H9 (cell line): ENCODE measurements at regions not wholly inside any gene's neighbourhood (a gene's known extent, or its start where the extent isn't known, plus 50 kb on each side); places are given as distances from the start of the nearest gene placed in this dataset.

Experiments
- DNase-seq: peaks from one replicate; pipeline ENCODE4 v3.0.0-alpha.2; 2017
- H2AFZ ChIP-seq: one replicate; pipeline ENCODE4 v1.6.1; 2013; ENCODE audit warnings: mild to moderate bottlenecking, low read length, control low read depth, moderate library complexity
- H2AK5ac ChIP-seq: 2 replicates; pipeline ENCODE4 v1.6.1; 2013; ENCODE audit warnings: low read length, control low read depth, mixed read lengths; ENCODE audit not compliant: insufficient read length
- H2BK120ac ChIP-seq: one replicate; pipeline ENCODE4 v1.6.1; 2013; ENCODE audit warnings: low read depth, mild to moderate bottlenecking, low read length, control low read depth, inconsistent platforms; ENCODE audit not compliant: poor library complexity, severe bottlenecking
- H2BK12ac ChIP-seq: 2 replicates; pipeline ENCODE4 v1.6.1; 2013; ENCODE audit warnings: low read length, control low read depth, mixed read lengths, low read depth; ENCODE audit not compliant: insufficient read length
- H2BK15ac ChIP-seq: 2 replicates; pipeline ENCODE4 v1.6.1; 2013; ENCODE audit warnings: low read depth, low read length, control low read depth
- H2BK20ac ChIP-seq: one replicate; pipeline ENCODE4 v1.6.1; 2013; ENCODE audit warnings: low read depth, mild to moderate bottlenecking, low read length, control low read depth, inconsistent platforms; ENCODE audit not compliant: poor library complexity, severe bottlenecking
- H2BK5ac ChIP-seq: 2 replicates; pipeline ENCODE4 v1.6.1; 2013; ENCODE audit warnings: low read length, control low read depth, mixed read lengths; ENCODE audit not compliant: insufficient read length
- H3K14ac ChIP-seq: 2 replicates; pipeline ENCODE4 v1.6.1; 2013; ENCODE audit warnings: low read length, control low read depth; ENCODE audit not compliant: insufficient read depth
- H3K18ac ChIP-seq: 2 replicates; pipeline ENCODE4 v1.6.1; 2013; ENCODE audit warnings: low read depth, mild to moderate bottlenecking, mixed read lengths, low read length, control low read depth; ENCODE audit not compliant: insufficient read length
- H3K23ac ChIP-seq: 2 replicates; pipeline ENCODE4 v1.6.1; 2013; ENCODE audit warnings: low read length, control low read depth, mixed read lengths, low read depth; ENCODE audit not compliant: insufficient read length
- H3K23me2 ChIP-seq: 2 replicates; pipeline ENCODE4 v1.6.1; 2013; ENCODE audit warnings: low read depth, mild to moderate bottlenecking, mixed read lengths, low read length, control low read depth; ENCODE audit not compliant: insufficient read length, poor library complexity, severe bottlenecking
- H3K27ac ChIP-seq: 2 replicates; pipeline ENCODE4 v1.5.1; 2013; ENCODE audit warnings: low read length, control low read depth, mixed read lengths, low read depth; ENCODE audit not compliant: insufficient read length
- H3K27me3 ChIP-seq: 2 replicates; pipeline ENCODE4 v1.6.1; 2013; ENCODE audit warnings: low read length, control low read depth, inconsistent platforms; ENCODE audit not compliant: insufficient read depth
- H3K4ac ChIP-seq: 2 replicates; pipeline ENCODE4 v1.6.1; 2013; ENCODE audit warnings: low read depth, mild to moderate bottlenecking, control low read depth, inconsistent platforms, low read length, moderate library complexity
- H3K4me1 ChIP-seq: 2 replicates; pipeline ENCODE4 v1.6.1; 2013; ENCODE audit warnings: low read length, control low read depth, inconsistent platforms; ENCODE audit not compliant: insufficient read depth
- H3K4me2 ChIP-seq: 2 replicates; pipeline ENCODE4 v1.6.1; 2013; ENCODE audit warnings: low read length, control low read depth, mixed read lengths; ENCODE audit not compliant: insufficient read length, insufficient read depth
- H3K56ac ChIP-seq: 2 replicates; pipeline ENCODE4 v1.6.1; 2013; ENCODE audit warnings: low read depth, mild to moderate bottlenecking, mixed read lengths, low read length, control low read depth; ENCODE audit not compliant: insufficient read length
- H3K79me1 ChIP-seq: 2 replicates; pipeline ENCODE4 v1.6.1; 2013; ENCODE audit warnings: low read depth, mild to moderate bottlenecking, moderate library complexity, low read length, control low read depth, inconsistent platforms; ENCODE audit not compliant: insufficient read depth, poor library complexity, severe bottlenecking
- H3K79me2 ChIP-seq: 2 replicates; pipeline ENCODE4 v1.6.1; 2013; ENCODE audit warnings: low read length, control low read depth, inconsistent platforms; ENCODE audit not compliant: insufficient read depth
- H3K9ac ChIP-seq: 2 replicates; pipeline ENCODE4 v1.6.1; 2013; ENCODE audit warnings: low read length, control low read depth, mixed read lengths; ENCODE audit not compliant: insufficient read length; ENCODE audit errors: extremely low read depth
- H3K9me3 ChIP-seq: one replicate; pipeline ENCODE4 v1.6.1; 2013; ENCODE audit warnings: low read depth, low read length, inconsistent platforms; ENCODE audit not compliant: control insufficient read depth
- H3T11ph ChIP-seq: one replicate; pipeline ENCODE4 v1.6.1; 2013; ENCODE audit warnings: mild to moderate bottlenecking, low read length, control low read depth, inconsistent platforms
- H4K20me1 ChIP-seq: one replicate; pipeline ENCODE4 v1.6.1; 2013; ENCODE audit not compliant: control insufficient read depth, insufficient read length, insufficient read depth
- H4K5ac ChIP-seq: 2 replicates; pipeline ENCODE4 v1.6.1; 2013; ENCODE audit warnings: low read depth, mild to moderate bottlenecking, mixed read lengths, low read length, control low read depth; ENCODE audit not compliant: insufficient read length
- H4K8ac ChIP-seq: replicated peaks from 2 replicates; pipeline ENCODE4 v1.6.1; 2013; ENCODE audit warnings: low read length, control low read depth, mixed read lengths, low read depth; ENCODE audit not compliant: insufficient read length
- H4K91ac ChIP-seq: 2 replicates; pipeline ENCODE4 v1.6.1; 2013; ENCODE audit warnings: low read depth, mild to moderate bottlenecking, moderate library complexity, mixed read lengths, low read length, control low read depth; ENCODE audit not compliant: insufficient read length
- H3K27ac Mint-ChIP-seq, 3 experiments: 2 replicates in 2 of 3; 3 replicates in 1 of 3; pipeline ENCODE4 v1.8.0; 2020 to 2021; ENCODE audit warnings: mixed read lengths in 3 of 3, mild to moderate bottlenecking in 1 of 3, moderate library complexity in 1 of 3
- H3K27me3 Mint-ChIP-seq: 2 replicates; pipeline ENCODE4 v1.8.0; 2021; ENCODE audit warnings: low read depth, mild to moderate bottlenecking, moderate library complexity, mixed read lengths
- H3K36me3 Mint-ChIP-seq, 3 experiments: 2 replicates in 2 of 3; 3 replicates in 1 of 3; pipeline ENCODE4 v1.8.0; 2020 to 2021; ENCODE audit warnings: low read depth in 3 of 3, mixed read lengths in 3 of 3; ENCODE audit not compliant: insufficient read depth in 1 of 3
- H3K4me1 Mint-ChIP-seq, 2 experiments: 2 replicates each; pipeline ENCODE4 v1.8.0; 2020; ENCODE audit warnings: mixed read lengths in 2 of 2
- H3K4me3 Mint-ChIP-seq, 2 experiments: 2 replicates in 1 of 2; 3 replicates in 1 of 2; pipeline ENCODE4 v1.8.0; 2020 to 2021; ENCODE audit warnings: mild to moderate bottlenecking in 2 of 2, mixed read lengths in 2 of 2, moderate library complexity in 1 of 2
- H3K9me3 Mint-ChIP-seq, 2 experiments: 2 replicates in 1 of 2; 3 replicates in 1 of 2; pipeline ENCODE4 v1.8.0; 2020; ENCODE audit warnings: mild to moderate bottlenecking in 2 of 2, mixed read lengths in 2 of 2, moderate library complexity in 1 of 2
- WGBS: extraction: QIAGEN DNeasy Blood & Tissue Kit; methylation state at CpG from one replicate; pipeline ENCODE4 v1.1.7; 2013; ENCODE audit warnings: missing lambda C conversion rate, low lambda C conversion rate, mixed read lengths; ENCODE audit not compliant: insufficient read length; ENCODE audit errors: extremely low coverage; 5-methylcytosine and 5-hydroxymethylcytosine counted together
- TF ChIP-seq, protein P1 (sequence below): fragments of 200-600 bp; sonication (generic); conservative IDR thresholded peaks from 3 replicates; pipeline ENCODE4 v1.8.0; 2021; ENCODE audit warnings: antibody characterized with exemption, mild to moderate bottlenecking

DNA sequence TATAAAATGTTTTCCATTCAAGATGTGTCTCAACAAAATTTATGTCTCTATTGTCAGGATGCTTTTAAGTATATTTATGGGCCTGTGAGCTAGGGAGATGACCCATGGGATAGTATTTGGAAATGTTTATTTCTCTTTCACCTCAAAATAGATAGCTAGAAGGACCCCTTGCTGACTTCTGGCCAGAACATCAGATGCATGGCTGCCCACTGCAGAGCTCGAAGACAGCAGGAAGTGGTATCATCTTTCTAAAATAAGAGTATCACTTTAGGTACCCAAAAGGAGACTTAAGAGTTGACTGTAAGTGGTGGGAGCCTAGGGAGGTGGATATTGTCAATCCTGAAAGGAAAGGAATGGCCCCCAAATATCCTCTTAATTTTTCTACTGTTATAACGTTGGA lies 264.4 kb downstream of the NEBL start:
- no peak overlapping the region for H3T11ph ChIP-seq
- H3K27ac Mint-ChIP-seq: no peak overlapping the region

More for the DNA sequence above, 264.4 kb downstream of the NEBL start:
- H4K20me1 ChIP-seq: no peaks in the 10 kb centered on the region
- H3K23me2 ChIP-seq: no peaks in the 10 kb centered on the region
- TF ChIP-seq, protein P1, sequence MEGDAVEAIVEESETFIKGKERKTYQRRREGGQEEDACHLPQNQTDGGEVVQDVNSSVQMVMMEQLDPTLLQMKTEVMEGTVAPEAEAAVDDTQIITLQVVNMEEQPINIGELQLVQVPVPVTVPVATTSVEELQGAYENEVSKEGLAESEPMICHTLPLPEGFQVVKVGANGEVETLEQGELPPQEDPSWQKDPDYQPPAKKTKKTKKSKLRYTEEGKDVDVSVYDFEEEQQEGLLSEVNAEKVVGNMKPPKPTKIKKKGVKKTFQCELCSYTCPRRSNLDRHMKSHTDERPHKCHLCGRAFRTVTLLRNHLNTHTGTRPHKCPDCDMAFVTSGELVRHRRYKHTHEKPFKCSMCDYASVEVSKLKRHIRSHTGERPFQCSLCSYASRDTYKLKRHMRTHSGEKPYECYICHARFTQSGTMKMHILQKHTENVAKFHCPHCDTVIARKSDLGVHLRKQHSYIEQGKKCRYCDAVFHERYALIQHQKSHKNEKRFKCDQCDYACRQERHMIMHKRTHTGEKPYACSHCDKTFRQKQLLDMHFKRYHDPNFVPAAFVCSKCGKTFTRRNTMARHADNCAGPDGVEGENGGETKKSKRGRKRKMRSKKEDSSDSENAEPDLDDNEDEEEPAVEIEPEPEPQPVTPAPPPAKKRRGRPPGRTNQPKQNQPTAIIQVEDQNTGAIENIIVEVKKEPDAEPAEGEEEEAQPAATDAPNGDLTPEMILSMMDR: no peak
- H4K91ac ChIP-seq: no peak overlapping the region
- H3K14ac ChIP-seq: no peak overlapping the region
- H2BK120ac ChIP-seq: no peak overlapping the region
- no peaks in the 10 kb centered on the region for H3K9me3 ChIP-seq
- no peak overlapping the region for H4K5ac ChIP-seq
- H2BK20ac ChIP-seq: no peak overlapping the region
- H4K8ac ChIP-seq: no peak overlapping the region
- no peak overlapping the region for H3K4ac ChIP-seq
- no peak overlapping the region for H3K56ac ChIP-seq
- H3K27ac ChIP-seq: no peak overlapping the region
- H3K4me1 ChIP-seq: no peaks in the 10 kb centered on the region; the same call in 1 of the 2 replicates
- H3K9me3 Mint-ChIP-seq: no peaks in the 10 kb centered on the region
- no peak overlapping the region for H2BK15ac ChIP-seq
- no peak overlapping the region for H3K4me2 ChIP-seq
- no peak overlapping the region for H2BK12ac ChIP-seq
- no peaks in the 10 kb centered on the region for H3K79me2 ChIP-seq
- no peak overlapping the region for H2BK5ac ChIP-seq
- H3K27me3 ChIP-seq: no peaks in the 10 kb centered on the region
- H2AFZ ChIP-seq: no peak overlapping the region
- WGBS: no CpG with 5 or more reads among the region's 2 CpGs
- no peak overlapping the region for H3K18ac ChIP-seq
- peaks cover 7 to 13% of the 10 kb centered on the region in 2 experiments for H3K4me1 Mint-ChIP-seq
- no peaks in the 10 kb centered on the region for H3K27me3 Mint-ChIP-seq
- H2AK5ac ChIP-seq: no peak overlapping the region
- no peaks in the 10 kb centered on the region for H3K79me1 ChIP-seq
- no peak overlapping the region for H3K23ac ChIP-seq
- no peak overlapping the region for H3K9ac ChIP-seq
- H3K36me3 Mint-ChIP-seq: no peaks in the 10 kb centered on the region; a peak in 2 of 7 replicates
- no peak overlapping the region for H3K4me3 Mint-ChIP-seq
- no peak for DNase-seq
